IMR-90 (cell line): ENCODE measurements at regions not wholly inside any gene's neighbourhood (a gene's known extent, or its start where the extent isn't known, plus 50 kb on each side); places are given as distances from the start of the nearest gene placed in this dataset.

Source experiments
- ATAC-seq: fragments of 200-7000 bp; cut with Tn5 transposase; 2 replicates; pipeline ENCODE4 v1.9.1; 2020; ENCODE audit warnings: low read depth, mild to moderate bottlenecking, moderate library complexity
- BruUV-seq: library from RNA; stranded (reverse); fragments of 400-500 nt; replicated peaks from 2 replicates; lab custom pipeline; 2021; lab: Mats Ljungman, UMichigan
- CTCF ChIA-PET: fragments of 300-600 bp; formaldehyde crosslinking; extraction: SDS; loops from one replicate; lab custom pipeline; 2021; ENCODE audit warnings: antibody characterized with exemption; lab: Yijun Ruan, JAX
- POLR2A ChIA-PET: fragments of 300-600 bp; sonication (Branson Sonifier 250); formaldehyde crosslinking; loops from one replicate; lab custom pipeline; 2022; ENCODE audit warnings: antibody characterized with exemption; ENCODE audit not compliant: unreplicated experiment; lab: Charles Lee
- DNase-seq: peaks from one replicate; pipeline ENCODE4 v3.0.0; 2013
- H2AFZ ChIP-seq: replicated peaks from 2 replicates; pipeline ENCODE3; 2013; ENCODE audit warnings: low read length, mild to moderate bottlenecking; ENCODE audit not compliant: poor library complexity
- H2AK5ac ChIP-seq: 2 replicates; pipeline ENCODE4 v1.6.1; 2013; ENCODE audit warnings: low read depth, low read length, inconsistent platforms
- H2AK9ac ChIP-seq: replicated peaks from 2 replicates; pipeline ENCODE3; 2013; ENCODE audit warnings: mild to moderate bottlenecking, low read depth, low read length, moderate library complexity; ENCODE audit not compliant: poor library complexity
- H2BK120ac ChIP-seq: 2 replicates; pipeline ENCODE4 v1.6.1; 2013; ENCODE audit warnings: low read depth, low read length, inconsistent platforms
- H2BK15ac ChIP-seq: 3 replicates; pipeline ENCODE4 v1.6.1; 2013; ENCODE audit warnings: low read depth, low read length, inconsistent platforms
- H2BK20ac ChIP-seq: 2 replicates; pipeline ENCODE4 v1.6.1; 2013; ENCODE audit warnings: low read depth, mild to moderate bottlenecking, inconsistent platforms, low read length, moderate library complexity
- H2BK5ac ChIP-seq: 2 replicates; pipeline ENCODE4 v1.6.1; 2013; ENCODE audit warnings: mild to moderate bottlenecking, low read depth, low read length, inconsistent platforms; ENCODE audit not compliant: poor library complexity, severe bottlenecking
- H3K14ac ChIP-seq: replicated peaks from 2 replicates; pipeline ENCODE4 v1.6.1; 2013; ENCODE audit warnings: low read depth, low read length, inconsistent platforms
- H3K18ac ChIP-seq: 2 replicates; pipeline ENCODE4 v1.6.1; 2013; ENCODE audit warnings: low read depth, low read length, control low read depth
- H3K23ac ChIP-seq: 2 replicates; pipeline ENCODE4 v1.6.1; 2013; ENCODE audit warnings: low read depth, low read length, inconsistent platforms
- H3K27ac ChIP-seq: 2 replicates; pipeline ENCODE4 v1.5.1; 2013; ENCODE audit warnings: mild to moderate bottlenecking, control low read depth, low read length; ENCODE audit not compliant: insufficient read depth
- H3K27me3 ChIP-seq: 2 replicates; pipeline ENCODE4 v1.6.1; 2013; ENCODE audit warnings: low read length; ENCODE audit not compliant: control insufficient read depth, insufficient read depth
- H3K36me3 ChIP-seq: 2 replicates; pipeline ENCODE4 v1.6.1; 2013; ENCODE audit warnings: low read length, mixed read lengths; ENCODE audit not compliant: control insufficient read depth, insufficient read depth
- H3K4ac ChIP-seq: 2 replicates; pipeline ENCODE4 v1.6.1; 2013; ENCODE audit warnings: low read depth, low read length, inconsistent platforms
- H3K4me1 ChIP-seq: 2 replicates; pipeline ENCODE4 v1.6.1; 2013; ENCODE audit warnings: low read length, mixed read lengths; ENCODE audit not compliant: control insufficient read depth, insufficient read depth
- H3K4me2 ChIP-seq: 2 replicates; pipeline ENCODE4 v1.6.1; 2013; ENCODE audit warnings: low read depth, mild to moderate bottlenecking, control low read depth, low read length, moderate library complexity
- H3K4me3 ChIP-seq: 2 replicates; pipeline ENCODE4 v1.5.1; 2013; ENCODE audit warnings: low read depth, mild to moderate bottlenecking, control low read depth, low read length, moderate library complexity; ENCODE audit not compliant: insufficient read depth
- H3K56ac ChIP-seq: 2 replicates; pipeline ENCODE4 v1.6.1; 2013; ENCODE audit warnings: low read length, inconsistent platforms; ENCODE audit not compliant: insufficient read depth; ENCODE audit errors: extremely low read depth
- H3K79me1 ChIP-seq, 2 experiments: 2 replicates each; pipeline ENCODE4 v1.6.1; 2013; ENCODE audit warnings: low read length in 2 of 2, inconsistent platforms in 1 of 2, low read depth in 1 of 2
- H3K9ac ChIP-seq: 2 replicates; pipeline ENCODE4 v1.6.1; 2013; ENCODE audit warnings: low read depth, low read length, control low read depth
- H3K9me1 ChIP-seq: 2 replicates; pipeline ENCODE4 v1.6.1; 2013; ENCODE audit warnings: low read length, inconsistent platforms; ENCODE audit not compliant: insufficient read depth
- H3K9me3 ChIP-seq: 2 replicates; pipeline ENCODE4 v1.6.1; 2013; ENCODE audit warnings: low read length; ENCODE audit not compliant: control insufficient read depth, insufficient read depth
- H4K20me1 ChIP-seq: 2 replicates; pipeline ENCODE4 v1.6.1; 2013; ENCODE audit warnings: low read length, inconsistent platforms; ENCODE audit not compliant: insufficient read depth
- H4K5ac ChIP-seq: 2 replicates; pipeline ENCODE4 v1.6.1; 2013; ENCODE audit warnings: mild to moderate bottlenecking, low read depth, low read length, control low read depth
- H4K8ac ChIP-seq, 2 experiments: 2 replicates each; pipeline ENCODE4 v1.6.1; 2013; ENCODE audit warnings: low read depth in 2 of 2, low read length in 2 of 2, control low read depth in 1 of 2, inconsistent platforms in 1 of 2
- H4K91ac ChIP-seq: 2 replicates; pipeline ENCODE4 v1.6.1; 2013; ENCODE audit warnings: low read depth, low read length, inconsistent platforms; ENCODE audit not compliant: insufficient read depth
- RFX5 ChIP-seq: IDR thresholded peaks from 2 replicates; pipeline ENCODE4 v1.8.0; 2012; ENCODE audit warnings: low read depth, mild to moderate bottlenecking, low read length, moderate library complexity
- WGBS, 2 experiments: methylation state at CpG; one replicate each; pipeline versions ENCODE4 v1.1.5 to v1.1.7; 2013; ENCODE audit warnings: missing lambda C conversion rate in 2 of 2; ENCODE audit not compliant: insufficient read length in 1 of 2; ENCODE audit errors: extremely low coverage in 2 of 2; 5-methylcytosine and 5-hydroxymethylcytosine counted together
- dilution Hi-C: fragments of 300-500 bp; cut with HindIII; formaldehyde crosslinking; loops from one replicate; pipeline ENCODE4 v1.14.3; 2018; ENCODE audit warnings: low sequenced_read_pairs; ENCODE audit not compliant: unreplicated experiment
- in situ Hi-C: fragments of 300-500 bp; cut with MboI; formaldehyde crosslinking; loops from 3 replicates; pipeline ENCODE4 v1.14.3; 2019; ENCODE audit warnings: low sequenced_read_pairs, inconsistent platforms, mixed read lengths
- intact Hi-C: fragments of 100-400 bp; cut with micrococcal nuclease; formaldehyde crosslinking; loops from 2 replicates; pipeline ENCODE4 v1.10.0; 2022
- TF ChIP-seq, protein P1 (sequence below): fragments of 150-350 bp; IDR thresholded peaks from 2 replicates; pipeline ENCODE4 v1.6.1; 2017; ENCODE audit warnings: mild to moderate bottlenecking, antibody characterized with exemption, low read length, low read depth
- TF ChIP-seq, protein P2 (sequence below): fragments of 150-350 bp; IDR thresholded peaks from 2 replicates; pipeline ENCODE4 v1.6.1; 2016; ENCODE audit warnings: low read depth, mild to moderate bottlenecking, low read length, moderate library complexity, borderline replicate concordance

DNA sequence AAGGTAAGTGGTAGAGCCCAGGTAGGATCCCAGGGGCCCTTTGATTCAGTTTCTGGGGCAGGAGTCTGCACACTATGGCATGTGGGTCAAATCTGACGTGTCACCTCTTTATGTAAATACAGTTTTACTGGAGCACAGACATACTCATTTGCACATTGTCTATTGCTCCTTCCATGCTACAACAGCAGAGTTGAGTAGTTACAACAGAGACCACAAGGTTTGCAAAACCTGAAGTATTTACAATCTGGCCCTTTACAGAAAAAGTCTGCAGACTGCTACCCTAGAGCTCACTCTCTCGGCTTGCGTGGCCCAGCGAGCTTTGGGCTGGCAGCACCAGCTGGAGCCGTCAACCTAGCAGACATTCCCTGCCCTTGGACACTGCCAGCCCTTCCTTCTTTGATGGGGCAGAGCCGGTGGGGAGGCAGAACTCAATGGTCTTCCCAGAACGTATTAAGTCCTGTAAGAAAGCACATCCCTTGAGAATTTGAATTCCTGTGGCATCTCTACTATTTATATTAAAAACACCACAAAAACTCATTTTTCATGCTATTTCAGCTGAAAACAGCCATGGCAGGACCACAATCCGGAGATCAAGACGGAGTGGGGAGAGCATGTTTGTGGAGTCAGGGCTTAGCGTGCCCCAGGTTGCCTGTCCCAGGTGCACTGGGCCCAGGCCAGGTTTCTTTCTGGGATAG, 133.1 kb upstream of the NUDT7 start (continued):
- TF ChIP-seq, protein P1, sequence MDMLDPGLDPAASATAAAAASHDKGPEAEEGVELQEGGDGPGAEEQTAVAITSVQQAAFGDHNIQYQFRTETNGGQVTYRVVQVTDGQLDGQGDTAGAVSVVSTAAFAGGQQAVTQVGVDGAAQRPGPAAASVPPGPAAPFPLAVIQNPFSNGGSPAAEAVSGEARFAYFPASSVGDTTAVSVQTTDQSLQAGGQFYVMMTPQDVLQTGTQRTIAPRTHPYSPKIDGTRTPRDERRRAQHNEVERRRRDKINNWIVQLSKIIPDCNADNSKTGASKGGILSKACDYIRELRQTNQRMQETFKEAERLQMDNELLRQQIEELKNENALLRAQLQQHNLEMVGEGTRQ = no peak
- TF ChIP-seq RFX5 = no peak
- TF ChIP-seq, protein P2, sequence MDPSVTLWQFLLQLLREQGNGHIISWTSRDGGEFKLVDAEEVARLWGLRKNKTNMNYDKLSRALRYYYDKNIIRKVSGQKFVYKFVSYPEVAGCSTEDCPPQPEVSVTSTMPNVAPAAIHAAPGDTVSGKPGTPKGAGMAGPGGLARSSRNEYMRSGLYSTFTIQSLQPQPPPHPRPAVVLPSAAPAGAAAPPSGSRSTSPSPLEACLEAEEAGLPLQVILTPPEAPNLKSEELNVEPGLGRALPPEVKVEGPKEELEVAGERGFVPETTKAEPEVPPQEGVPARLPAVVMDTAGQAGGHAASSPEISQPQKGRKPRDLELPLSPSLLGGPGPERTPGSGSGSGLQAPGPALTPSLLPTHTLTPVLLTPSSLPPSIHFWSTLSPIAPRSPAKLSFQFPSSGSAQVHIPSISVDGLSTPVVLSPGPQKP = no peak

DNA sequence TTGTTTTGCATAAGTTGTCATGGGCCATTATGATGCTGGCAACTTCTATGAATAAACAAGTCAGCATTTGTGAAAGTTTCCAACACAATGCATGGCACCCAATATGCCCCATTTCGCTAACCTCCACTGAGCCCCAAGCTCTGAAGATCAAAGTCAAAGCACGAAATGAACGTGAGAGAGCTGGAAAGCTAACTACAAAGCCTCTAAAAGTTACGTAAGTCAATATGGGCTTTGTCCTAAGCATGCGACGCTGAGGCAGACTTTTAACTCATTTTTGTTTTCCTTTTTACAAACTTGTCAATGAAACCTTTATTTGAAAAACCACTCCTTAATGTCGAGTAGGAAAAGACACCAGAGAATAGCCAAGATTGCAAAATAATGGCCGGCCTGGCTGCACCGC, 131.6 kb upstream of the NUDT7 start:
- dilution Hi-C loops = loop anchor here (25.0 kb wide), 1 partner anchor 353 kb away; no protein-coding TSS in a partner anchor

More for the DNA sequence above, 131.6 kb upstream of the NUDT7 start:
- H3K56ac ChIP-seq = no peak overlapping the region
- POLR2A ChIA-PET = no interaction called here
- CTCF ChIA-PET = interaction anchor here (1.6 kb wide), 1 partner anchor 8 kb away, joined by 5 read pairs; no protein-coding TSS in a partner anchor
- ATAC-seq (no peak), DNase-seq (no peak)
- no peaks in the 10 kb centered on the region for H3K36me3 ChIP-seq
- H3K14ac ChIP-seq = no peak overlapping the region
- WGBS, 2 experiments = no CpG with 5 or more reads among the region's 9 CpGs
- no peak overlapping the region for H3K4ac ChIP-seq
- no peaks in the 10 kb centered on the region for H4K20me1 ChIP-seq
- no peak overlapping the region for H2BK15ac ChIP-seq
- H3K27me3 ChIP-seq = peaks cover 2% of the 10 kb centered on the region; the same call in 1 of the 2 replicates
- H3K18ac ChIP-seq = no peak overlapping the region
- no peaks in the 10 kb centered on the region for H3K4me1 ChIP-seq
- H3K27ac ChIP-seq = no peak overlapping the region
- no peak overlapping the region for H4K8ac ChIP-seq
- in situ Hi-C loops (no loop called here), intact Hi-C loops (no loop called here)
- H4K91ac ChIP-seq = no peak overlapping the region
- no peak overlapping the region for H3K4me3 ChIP-seq
- H3K9me3 ChIP-seq = no peaks in the 10 kb centered on the region
- no peak overlapping the region for H2AK5ac ChIP-seq
- H2BK120ac ChIP-seq = no peak overlapping the region
- no peak overlapping the region for H2AK9ac ChIP-seq
- H3K79me1 ChIP-seq = no peaks in the 10 kb centered on the region
- no peak overlapping the region for H2AFZ ChIP-seq
- no peak overlapping the region for H4K5ac ChIP-seq
- H3K4me2 ChIP-seq = no peak overlapping the region
- no peak overlapping the region for H2BK20ac ChIP-seq
- H3K9ac ChIP-seq = no peak overlapping the region
- BruUV-seq = no TSS peak
- TF ChIP-seq, protein P1 = no peak
- H3K23ac ChIP-seq = no peak overlapping the region
- no peaks in the 10 kb centered on the region for H3K9me1 ChIP-seq
- no peak overlapping the region for H2BK5ac ChIP-seq
